ENCODE measurements at regions not wholly inside any gene's neighbourhood (a gene's known extent, or its start where the extent isn't known, plus 50 kb on each side); places are given as distances from the start of the nearest gene placed in this dataset.

- H3K79me2 ChIP-seq (ENCODE audit: insufficient read depth, low read depth, low read length) = no peaks in the 10 kb centered on the region
- CTCF ChIA-PET (ENCODE audit: unreplicated experiment) = no interaction called here
- H3K9me2 ChIP-seq (ENCODE audit: insufficient read depth, low read length) = no peaks in the 10 kb centered on the region
- BruUV-seq (replicated peaks) = no TSS peak
- H4K20me1 ChIP-seq (ENCODE audit: insufficient read depth, low read length) = no peaks in the 10 kb centered on the region
- no peaks in the 10 kb centered on the region for H3K36me3 ChIP-seq (ENCODE audit: insufficient read depth, low read length)
- H3K9me3 ChIP-seq (ENCODE audit: low read length) = no peaks in the 10 kb centered on the region
- DNase-seq (ENCODE audit: low spot score) = no peak
- H3K4me3 ChIP-seq (ENCODE audit: low read depth, low read length, poor library complexity, severe bottlenecking) = no peak overlapping the region
- TF ChIP-seq EZH2phosphoT487 (IDR thresholded peaks at IDR 0.05; ENCODE audit: borderline replicate concordance, low read depth, low read length) = no peak
- TF ChIP-seq, protein P1, sequence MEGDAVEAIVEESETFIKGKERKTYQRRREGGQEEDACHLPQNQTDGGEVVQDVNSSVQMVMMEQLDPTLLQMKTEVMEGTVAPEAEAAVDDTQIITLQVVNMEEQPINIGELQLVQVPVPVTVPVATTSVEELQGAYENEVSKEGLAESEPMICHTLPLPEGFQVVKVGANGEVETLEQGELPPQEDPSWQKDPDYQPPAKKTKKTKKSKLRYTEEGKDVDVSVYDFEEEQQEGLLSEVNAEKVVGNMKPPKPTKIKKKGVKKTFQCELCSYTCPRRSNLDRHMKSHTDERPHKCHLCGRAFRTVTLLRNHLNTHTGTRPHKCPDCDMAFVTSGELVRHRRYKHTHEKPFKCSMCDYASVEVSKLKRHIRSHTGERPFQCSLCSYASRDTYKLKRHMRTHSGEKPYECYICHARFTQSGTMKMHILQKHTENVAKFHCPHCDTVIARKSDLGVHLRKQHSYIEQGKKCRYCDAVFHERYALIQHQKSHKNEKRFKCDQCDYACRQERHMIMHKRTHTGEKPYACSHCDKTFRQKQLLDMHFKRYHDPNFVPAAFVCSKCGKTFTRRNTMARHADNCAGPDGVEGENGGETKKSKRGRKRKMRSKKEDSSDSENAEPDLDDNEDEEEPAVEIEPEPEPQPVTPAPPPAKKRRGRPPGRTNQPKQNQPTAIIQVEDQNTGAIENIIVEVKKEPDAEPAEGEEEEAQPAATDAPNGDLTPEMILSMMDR (conservative IDR thresholded peaks at IDR 0.05; ENCODE audit: low read length) = no peak
- intact Hi-C loops (cut with micrococcal nuclease; ENCODE audit: unreplicated experiment) = no loop called here
- POLR2A ChIA-PET = no interaction called here
- no peak overlapping the region for H3K4me2 ChIP-seq (ENCODE audit: low read length)
- no peak overlapping the region for H2AFZ ChIP-seq (ENCODE audit: low read length)
- no peaks in the 10 kb centered on the region for H3K4me1 ChIP-seq (ENCODE audit: insufficient read depth, low read length, poor library complexity, severe bottlenecking)
- no peak overlapping the region for H3K27ac ChIP-seq (ENCODE audit: low read depth, low read length, poor library complexity, severe bottlenecking)
Observed at GRCh38 chr13:105971312-105971711, 564.1 kb downstream of the EFNB2 start.

DNA sequence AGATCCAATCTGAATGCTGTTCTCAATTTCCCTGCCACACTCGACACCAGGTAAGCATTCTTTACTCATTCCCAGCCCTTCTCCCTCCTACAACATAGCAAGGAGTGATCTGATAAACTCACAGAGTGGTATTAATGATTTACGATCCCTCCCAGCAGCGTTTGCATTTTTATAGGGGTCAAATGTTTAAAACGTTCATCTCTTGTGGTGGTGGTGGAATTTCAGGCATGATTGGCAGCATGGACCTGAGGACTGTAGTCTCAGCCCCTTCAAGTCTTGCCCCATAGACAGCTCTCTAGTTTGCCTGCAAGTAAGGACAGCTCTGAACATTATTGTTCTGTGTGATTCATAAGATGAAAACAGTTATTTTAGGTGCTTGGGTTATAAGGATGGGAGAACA is 565.7 kb downstream of the EFNB2 start:
- no peaks in the 10 kb centered on the region for H3K4me1 ChIP-seq (ENCODE audit: insufficient read depth, low read length, poor library complexity, severe bottlenecking)
- no peaks in the 10 kb centered on the region for H4K20me1 ChIP-seq (ENCODE audit: insufficient read depth, low read length)
- H3K36me3 ChIP-seq (ENCODE audit: insufficient read depth, low read length) = no peaks in the 10 kb centered on the region
- H3K9me3 ChIP-seq (ENCODE audit: low read length) = no peaks in the 10 kb centered on the region
- CTCF ChIA-PET (ENCODE audit: unreplicated experiment) = no interaction called here
- H2AFZ ChIP-seq (ENCODE audit: low read length) = no peak overlapping the region
- no peak overlapping the region for H3K4me2 ChIP-seq (ENCODE audit: low read length)
- H3K9me2 ChIP-seq (ENCODE audit: insufficient read depth, low read length) = no peaks in the 10 kb centered on the region
- no TSS peak for BruUV-seq (replicated peaks)
- TF ChIP-seq, protein P1 (conservative IDR thresholded peaks at IDR 0.05; ENCODE audit: low read length) = no peak
- no peak for TF ChIP-seq EZH2phosphoT487 (IDR thresholded peaks at IDR 0.05; ENCODE audit: borderline replicate concordance, low read depth, low read length)
- DNase-seq (ENCODE audit: low spot score) = no peak
- H3K4me3 ChIP-seq (ENCODE audit: low read depth, low read length, poor library complexity, severe bottlenecking) = no peak overlapping the region
- H3K79me2 ChIP-seq (ENCODE audit: insufficient read depth, low read depth, low read length) = no peaks in the 10 kb centered on the region
- POLR2A ChIA-PET = interaction anchor here (0.6 kb wide), 1 partner anchor 10 kb away, joined by 3 read pairs; no protein-coding TSS in a partner anchor
- intact Hi-C loops (cut with micrococcal nuclease; ENCODE audit: unreplicated experiment) = no loop called here
- no peak overlapping the region for H3K27ac ChIP-seq (ENCODE audit: low read depth, low read length, poor library complexity, severe bottlenecking)

DNA sequence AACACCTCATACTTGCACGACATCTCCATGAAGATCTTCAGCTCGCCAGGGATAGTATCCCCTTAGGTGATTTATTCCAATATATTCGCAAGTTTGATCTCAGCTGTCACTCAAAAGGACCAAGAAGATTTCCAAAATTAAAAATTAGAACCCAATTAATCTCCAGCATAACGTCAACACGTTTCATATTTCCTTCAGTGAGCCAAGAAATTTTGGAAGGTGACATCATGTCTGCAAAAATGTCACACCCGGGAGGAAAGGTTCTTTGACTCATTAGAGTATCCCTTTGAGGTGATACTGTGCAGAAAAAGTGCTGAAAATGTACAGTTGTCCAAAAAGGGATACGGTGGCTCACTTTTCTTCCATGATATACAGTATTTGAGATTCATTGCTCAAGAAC is 569.6 kb downstream of the EFNB2 start:
- CTCF ChIA-PET (ENCODE audit: unreplicated experiment) = no interaction called here
- TF ChIP-seq EZH2phosphoT487 (IDR thresholded peaks at IDR 0.05; ENCODE audit: borderline replicate concordance, low read depth, low read length) = no peak
- TF ChIP-seq, protein P1 (conservative IDR thresholded peaks at IDR 0.05; ENCODE audit: low read length) = no peak
- no TSS peak for BruUV-seq (replicated peaks)

More for the DNA sequence above, 569.6 kb downstream of the EFNB2 start:
- H3K9me2 ChIP-seq (ENCODE audit: insufficient read depth, low read length) = no peaks in the 10 kb centered on the region
- H2AFZ ChIP-seq (ENCODE audit: low read length) = no peak overlapping the region
- DNase-seq (ENCODE audit: low spot score) = no peak
- H3K27ac ChIP-seq (ENCODE audit: low read depth, low read length, poor library complexity, severe bottlenecking) = no peak overlapping the region
- no peaks in the 10 kb centered on the region for H3K9me3 ChIP-seq (ENCODE audit: low read length)
- POLR2A ChIA-PET = no interaction called here
- no peak overlapping the region for H3K4me2 ChIP-seq (ENCODE audit: low read length)
- no peaks in the 10 kb centered on the region for H3K79me2 ChIP-seq (ENCODE audit: insufficient read depth, low read depth, low read length)
- no peaks in the 10 kb centered on the region for H3K4me1 ChIP-seq (ENCODE audit: insufficient read depth, low read length, poor library complexity, severe bottlenecking)
- intact Hi-C loops (cut with micrococcal nuclease; ENCODE audit: unreplicated experiment) = no loop called here
- no peaks in the 10 kb centered on the region for H4K20me1 ChIP-seq (ENCODE audit: insufficient read depth, low read length)
- no peaks in the 10 kb centered on the region for H3K36me3 ChIP-seq (ENCODE audit: insufficient read depth, low read length)
- no peak overlapping the region for H3K4me3 ChIP-seq (ENCODE audit: low read depth, low read length, poor library complexity, severe bottlenecking)

Data from OCI-LY7 (cell line).